Adrenal gland (tissue), 5 donors: ENCODE measurements at regions not wholly inside any gene's neighbourhood (a gene's known extent, or its start where the extent isn't known, plus 50 kb on each side); places are given as distances from the start of the nearest gene placed in this dataset.

Experiments used
- POLR2A ChIP-seq, 2 donors: fragments of 450-650 bp; IDR thresholded peaks; one replicate each; pipeline ENCODE4 v1.6.1; 2017; ENCODE audit warnings: antibody characterized with exemption in 2 of 2, mild to moderate bottlenecking in 2 of 2, moderate library complexity in 1 of 2
- TF ChIP-seq, protein P1 (sequence below), 6 experiments: fragments of 450-650 bp in 4 of 6; fragments of 200-600 bp in 2 of 6; sonication (generic) in 1 of 6; IDR thresholded peaks; 1 replicate in 5 of 6; 2 replicates in 1 of 6; pipeline versions ENCODE4 v1.5.1 to v1.8.0; 2016 to 2021; ENCODE audit warnings: antibody characterized with exemption in 6 of 6, mild to moderate bottlenecking in 2 of 6, moderate library complexity in 1 of 6
- donor health status: DM: no; HTN: no; CAD: no.

DNA sequence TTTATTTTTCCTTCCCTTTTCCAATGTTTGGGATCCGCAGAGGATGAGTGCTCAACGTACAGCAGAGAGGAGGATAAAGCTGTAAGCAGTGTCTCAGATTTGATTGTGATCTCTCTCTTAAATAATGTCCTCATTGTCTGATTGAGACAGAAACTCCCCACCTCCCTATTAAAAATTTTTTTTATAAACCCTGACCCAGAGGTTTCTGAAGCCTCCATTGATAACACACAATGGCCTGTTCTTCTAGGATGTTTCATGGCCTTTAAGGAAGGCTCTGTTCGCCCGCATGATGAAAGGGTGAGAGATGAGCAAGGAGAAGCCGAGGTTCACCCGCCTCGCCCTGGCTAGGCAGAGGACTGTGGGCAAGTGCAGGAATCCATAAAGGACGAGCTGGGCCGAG is 138.2 kb upstream of the GAS1 start:
- TF ChIP-seq, protein P1, sequence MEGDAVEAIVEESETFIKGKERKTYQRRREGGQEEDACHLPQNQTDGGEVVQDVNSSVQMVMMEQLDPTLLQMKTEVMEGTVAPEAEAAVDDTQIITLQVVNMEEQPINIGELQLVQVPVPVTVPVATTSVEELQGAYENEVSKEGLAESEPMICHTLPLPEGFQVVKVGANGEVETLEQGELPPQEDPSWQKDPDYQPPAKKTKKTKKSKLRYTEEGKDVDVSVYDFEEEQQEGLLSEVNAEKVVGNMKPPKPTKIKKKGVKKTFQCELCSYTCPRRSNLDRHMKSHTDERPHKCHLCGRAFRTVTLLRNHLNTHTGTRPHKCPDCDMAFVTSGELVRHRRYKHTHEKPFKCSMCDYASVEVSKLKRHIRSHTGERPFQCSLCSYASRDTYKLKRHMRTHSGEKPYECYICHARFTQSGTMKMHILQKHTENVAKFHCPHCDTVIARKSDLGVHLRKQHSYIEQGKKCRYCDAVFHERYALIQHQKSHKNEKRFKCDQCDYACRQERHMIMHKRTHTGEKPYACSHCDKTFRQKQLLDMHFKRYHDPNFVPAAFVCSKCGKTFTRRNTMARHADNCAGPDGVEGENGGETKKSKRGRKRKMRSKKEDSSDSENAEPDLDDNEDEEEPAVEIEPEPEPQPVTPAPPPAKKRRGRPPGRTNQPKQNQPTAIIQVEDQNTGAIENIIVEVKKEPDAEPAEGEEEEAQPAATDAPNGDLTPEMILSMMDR (IDR thresholded peaks at IDR 0.05): no peak
- TF ChIP-seq POLR2A (IDR thresholded peaks at IDR 0.05): no peak
